GM12891 (cell line): ENCODE measurements at regions not wholly inside any gene's neighbourhood (a gene's known extent, or its start where the extent isn't known, plus 50 kb on each side); places are given as distances from the start of the nearest gene placed in this dataset.

Source experiments
- DNase-seq: peaks from one replicate; pipeline ENCODE4 v3.0.0; 2011; ENCODE audit warnings: low spot score; ENCODE audit not compliant: insufficient read length
- FAIRE-seq: peaks from 2 replicates; lab custom pipeline; 2011; peaks lifted over from hg19 to GRCh38; lab: Jason Lieb, UNC
- PAX5 ChIP-seq: IDR thresholded peaks from 2 replicates; pipeline ENCODE4 v1.6.1; 2011; ENCODE audit warnings: low read length, moderate library complexity, mild to moderate bottlenecking; ENCODE audit not compliant: insufficient read depth, severe bottlenecking
- POLR2A ChIP-seq: IDR thresholded peaks from 2 replicates; pipeline ENCODE4 v1.6.1; 2011; ENCODE audit warnings: low read depth, low read length, control low read depth
- POLR2AphosphoS5 ChIP-seq: IDR thresholded peaks from 2 replicates; pipeline ENCODE4 v1.6.1; 2011; ENCODE audit warnings: low read depth, low read length, control low read depth
- POU2F2 ChIP-seq: IDR thresholded peaks from 2 replicates; pipeline ENCODE4 v1.6.1; 2011; ENCODE audit warnings: low read depth, mild to moderate bottlenecking, control low read depth, low read length, moderate library complexity
- SPI1 ChIP-seq: IDR thresholded peaks from 2 replicates; pipeline ENCODE4 v1.6.1; 2011; ENCODE audit warnings: low read depth, low read length, control low read depth
- TAF1 ChIP-seq: IDR thresholded peaks from 2 replicates; pipeline ENCODE4 v1.6.1; 2011; ENCODE audit warnings: low read depth, low read length, control low read depth

- DNase-seq: no peak
- FAIRE-seq: no peak
- TF ChIP-seq POU2F2 (no peak), POLR2AphosphoS5 (no peak), TAF1 (no peak), POLR2A (no peak), PAX5 (no peak), SPI1 (no peak)
Observed at GRCh38 chr3:28103861-28104260, 137.6 kb upstream of the CMC1 start.

DNA sequence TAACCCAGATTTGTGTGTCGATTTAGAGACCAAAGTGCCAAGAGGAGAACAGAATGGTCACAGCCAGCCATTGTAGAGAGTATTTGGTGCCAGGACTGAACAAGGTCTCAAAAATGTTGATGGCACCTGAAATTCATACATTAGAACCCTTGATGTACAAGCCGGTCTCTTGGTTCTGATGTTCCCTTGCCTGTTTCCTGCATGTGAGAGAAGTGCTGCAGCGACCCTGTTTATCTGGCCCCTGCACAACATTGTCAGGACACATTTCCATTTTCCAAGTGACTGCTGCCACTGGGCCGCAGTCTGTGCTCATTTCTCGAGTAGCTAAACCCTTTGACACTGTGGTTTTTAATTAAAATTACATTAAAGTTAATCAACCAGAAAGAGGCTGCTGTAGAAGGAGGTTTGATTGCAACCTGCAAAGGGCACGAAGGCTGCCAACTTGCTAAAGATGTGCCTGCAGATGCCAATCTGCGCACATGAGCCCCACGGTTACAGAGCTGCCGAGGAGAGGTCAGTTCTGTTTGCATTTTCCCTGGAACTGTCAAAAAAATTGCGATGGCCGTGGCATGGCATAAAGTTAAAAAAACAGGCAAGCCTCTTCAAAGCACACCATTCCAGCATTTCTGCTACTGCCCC, 136.4 kb upstream of the CMC1 start:
- FAIRE-seq (no peak), DNase-seq (no peak)
- TF ChIP-seq POLR2A (no peak), SPI1 (no peak), PAX5 (no peak), POU2F2 (no peak), TAF1 (no peak), POLR2AphosphoS5 (no peak)

DNA sequence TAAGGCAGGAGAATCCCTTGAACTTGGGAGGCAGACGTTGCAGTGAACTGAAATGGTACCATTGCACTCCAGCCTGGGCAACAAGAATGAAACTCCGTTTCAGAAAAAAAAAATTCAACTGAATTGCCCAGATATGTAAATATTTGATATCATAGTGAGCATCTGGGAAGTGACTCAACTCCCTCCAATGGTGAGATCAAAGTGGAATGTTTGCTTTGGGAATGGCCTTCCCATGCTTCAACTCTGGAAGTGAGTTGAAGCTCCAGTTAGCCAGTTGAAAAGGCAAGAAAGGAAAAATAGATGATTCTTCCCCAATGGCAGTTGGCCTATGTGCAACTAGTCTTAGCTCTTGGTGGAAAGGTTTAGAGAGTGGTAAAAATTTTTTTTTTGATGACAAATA, 131.6 kb upstream of the CMC1 start:
- no peak for TF ChIP-seq SPI1
- no peak for TF ChIP-seq PAX5
- TF ChIP-seq POU2F2: no peak
- TF ChIP-seq POLR2AphosphoS5: no peak
- TF ChIP-seq POLR2A: no peak
- TF ChIP-seq TAF1: no peak
- no peak for FAIRE-seq
- no peak for DNase-seq

- no peak for FAIRE-seq
- no peak for DNase-seq
- TF ChIP-seq TAF1: no peak
- TF ChIP-seq PAX5: no peak
Observed at GRCh38 chr3:28110869-28111268, 130.6 kb upstream of the CMC1 start.

DNA sequence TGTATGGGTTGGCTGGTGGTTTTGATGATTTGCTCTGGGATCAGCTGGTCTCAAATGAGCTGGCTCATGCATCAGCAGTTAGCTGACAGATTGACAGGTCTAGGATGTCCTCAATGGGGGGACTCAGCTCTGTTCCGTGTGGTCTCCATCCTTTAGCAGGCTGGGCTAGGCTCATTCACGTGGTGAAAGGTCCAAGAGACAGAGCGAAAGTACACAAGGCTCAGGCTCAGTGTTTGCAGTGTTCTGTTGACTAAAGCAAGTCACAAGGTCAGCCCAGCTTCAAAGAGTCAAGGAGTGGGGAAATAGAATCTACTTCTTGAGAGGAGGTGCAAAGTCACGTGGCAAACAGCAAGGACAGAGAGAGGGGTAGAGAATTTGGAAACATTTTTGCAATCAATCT, 126.5 kb upstream of the CMC1 start:
- no peak for FAIRE-seq
- no peak for DNase-seq
- no peak for TF ChIP-seq TAF1
- TF ChIP-seq POU2F2: no peak
- no peak for TF ChIP-seq PAX5
- no peak for TF ChIP-seq SPI1
- no peak for TF ChIP-seq POLR2AphosphoS5
- TF ChIP-seq POLR2A: no peak

DNA sequence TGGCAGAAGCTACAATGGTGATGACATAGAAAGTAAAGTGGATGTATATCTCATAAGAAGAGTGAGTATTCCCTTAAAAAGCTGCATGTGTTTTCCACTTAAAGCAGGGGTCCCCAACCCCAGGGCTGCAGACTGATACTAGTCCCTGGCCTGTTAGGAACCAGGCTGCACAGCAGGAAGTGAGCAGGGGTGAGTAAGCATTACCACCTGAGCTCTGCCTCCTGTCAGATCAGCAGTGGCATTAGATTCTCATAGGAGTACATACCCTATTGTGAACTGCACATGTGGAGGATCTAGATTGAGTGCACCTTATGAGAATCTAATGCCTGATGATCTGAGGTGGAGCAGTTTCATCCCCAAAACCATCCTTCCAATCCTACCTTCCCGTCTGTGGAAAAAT, 126.1 kb upstream of the CMC1 start:
- DNase-seq: no peak
- no peak for FAIRE-seq
- TF ChIP-seq SPI1: no peak
- no peak for TF ChIP-seq POU2F2
- no peak for TF ChIP-seq POLR2A
- no peak for TF ChIP-seq TAF1
- TF ChIP-seq POLR2AphosphoS5: no peak
- no peak for TF ChIP-seq PAX5

GRCh38 chr3:28117598-28117997, 123.8 kb upstream of the CMC1 start:
- FAIRE-seq: no peak
- DNase-seq: no peak
- TF ChIP-seq POLR2AphosphoS5 (no peak), SPI1 (no peak), PAX5 (no peak), POU2F2 (no peak), TAF1 (no peak), POLR2A (no peak)

DNA sequence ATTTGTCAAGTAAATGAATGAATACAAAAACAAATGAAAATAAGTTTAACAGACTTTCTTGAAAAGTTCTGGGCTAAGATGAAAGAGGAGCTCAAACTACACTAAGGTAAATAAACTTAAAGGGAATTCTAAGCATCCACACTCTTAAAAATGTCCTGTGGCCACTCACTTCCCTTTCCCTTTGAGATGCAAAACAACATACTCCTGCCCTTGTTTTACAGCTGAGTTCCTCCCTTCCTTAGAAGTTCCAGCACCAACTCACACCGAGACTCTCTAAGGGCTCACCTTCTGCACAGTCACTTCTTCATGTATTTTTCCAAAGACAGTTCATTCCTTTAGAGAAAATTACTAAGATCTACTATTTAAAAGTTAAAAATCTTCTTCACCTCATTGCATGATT, 123.3 kb upstream of the CMC1 start:
- DNase-seq (no peak), FAIRE-seq (no peak)
- no peak for TF ChIP-seq PAX5
- no peak for TF ChIP-seq POU2F2
- no peak for TF ChIP-seq TAF1
- TF ChIP-seq SPI1: no peak
- TF ChIP-seq POLR2AphosphoS5: no peak
- TF ChIP-seq POLR2A: no peak

DNA sequence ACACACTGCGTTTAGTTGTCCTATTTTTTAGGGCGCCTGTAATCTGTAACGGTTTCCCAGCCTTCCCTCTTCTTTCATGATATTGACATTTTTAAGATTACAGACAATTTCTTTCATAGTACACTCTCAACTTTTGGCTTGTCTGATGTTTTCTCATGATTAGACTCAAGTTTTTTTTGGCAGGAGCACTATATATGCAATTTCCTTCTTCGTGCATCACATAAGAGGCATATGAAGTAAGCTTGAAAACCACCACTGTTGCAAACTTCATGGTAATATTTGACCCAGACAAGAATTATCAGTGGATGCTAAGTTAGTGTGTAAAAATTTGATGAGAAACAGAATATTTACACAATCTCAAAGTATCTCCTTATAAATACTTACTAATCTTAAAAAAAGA, 119.2 kb upstream of the CMC1 start:
- DNase-seq: no peak
- TF ChIP-seq TAF1 (no peak), POU2F2 (no peak), SPI1 (no peak), POLR2AphosphoS5 (no peak), PAX5 (no peak), POLR2A (no peak)
- no peak for FAIRE-seq

DNA sequence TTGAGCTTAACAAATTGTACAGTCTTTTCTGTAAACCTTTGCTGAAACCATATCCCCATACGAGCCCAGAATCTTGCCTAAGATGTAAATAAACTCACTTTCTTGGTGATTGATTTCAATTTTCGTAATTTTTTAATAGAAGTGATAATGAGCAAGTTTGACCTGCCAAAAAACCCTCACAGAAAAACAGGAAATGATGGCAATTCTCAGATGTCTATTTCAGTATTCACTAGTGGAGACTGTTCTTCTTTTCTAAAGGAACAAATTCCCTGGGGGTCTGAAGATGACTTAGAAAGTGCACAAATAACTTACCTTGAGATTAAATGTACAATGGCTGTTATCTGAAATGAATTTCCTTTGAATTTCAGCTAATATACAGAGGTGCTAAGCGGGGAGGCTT, 116.5 kb upstream of the CMC1 start:
- FAIRE-seq (no peak), DNase-seq (no peak)
- TF ChIP-seq POLR2A: no peak
